Esophagus muscularis mucosa (tissue), 4 donors: ENCODE measurements at regions not wholly inside any gene's neighbourhood (a gene's known extent, or its start where the extent isn't known, plus 50 kb on each side); places are given as distances from the start of the nearest gene placed in this dataset.

Source experiments
- DNase-seq: peaks from one replicate; pipeline ENCODE4 v3.0.0-alpha.2; 2017; ENCODE audit errors: extremely low spot score
- H3K27ac ChIP-seq, 4 donors: fragments of 200-600 bp; sonication (generic); replicated peaks in 1 of 4; 1 replicate in 3 of 4; 2 replicates in 1 of 4; pipeline ENCODE4 v1.5.1; 2016 to 2019; ENCODE audit warnings: mild to moderate bottlenecking in 1 of 4
- H3K27me3 ChIP-seq, 4 donors: fragments of 200-600 bp; sonication (generic); one replicate each; pipeline versions ENCODE4 v1.5.1 to v1.6.0; 2016 to 2019
- H3K36me3 ChIP-seq, 4 donors: fragments of 200-600 bp; sonication (generic); one replicate each; pipeline ENCODE4 v1.5.1; 2016 to 2019
- H3K4me1 ChIP-seq, 4 donors: fragments of 200-600 bp; sonication (generic); one replicate each; pipeline ENCODE4 v1.5.1; 2016 to 2019
- H3K4me3 ChIP-seq, 4 donors: fragments of 200-600 bp; sonication (generic); 1 replicate in 2 of 4; 2 replicates in 2 of 4; pipeline ENCODE4 v1.5.1; 2016 to 2019; ENCODE audit warnings: mild to moderate bottlenecking in 4 of 4, moderate library complexity in 1 of 4
- H3K9me3 ChIP-seq, 4 donors: fragments of 200-600 bp; sonication (generic); 1 replicate in 3 of 4; 2 replicates in 1 of 4; pipeline ENCODE4 v1.5.1; 2016 to 2019
- EP300 ChIP-seq: sonication (generic); formaldehyde crosslinking; IDR thresholded peaks from one replicate; pipeline ENCODE4 v1.6.1; 2017; ENCODE audit warnings: antibody characterized with exemption
- POLR2A ChIP-seq: fragments of 450-650 bp; IDR thresholded peaks from one replicate; pipeline ENCODE4 v1.6.1; 2017; ENCODE audit warnings: antibody characterized with exemption, moderate library complexity, mild to moderate bottlenecking, low read depth
- POLR2AphosphoS5 ChIP-seq, 2 donors: sonication (generic); formaldehyde crosslinking; IDR thresholded peaks; one replicate each; pipeline ENCODE4 v1.6.1; 2017; ENCODE audit warnings: antibody characterized with exemption in 2 of 2
- WGBS: methylation state at CpG from one replicate; pipeline ENCODE4 v1.1.5; 2018; 5-methylcytosine and 5-hydroxymethylcytosine counted together
- intact Hi-C: fragments of 100-400 bp; cut with DNase I; formaldehyde crosslinking; loops from one replicate; pipeline ENCODE4 v1.15.1; 2023
- TF ChIP-seq, protein P1 (sequence below), 3 experiments: fragments of 200-600 bp in 2 of 3; fragments of 450-650 bp in 1 of 3; sonication (generic) in 2 of 3; IDR thresholded peaks; one replicate each; pipeline ENCODE4 v1.5.1; 2017 to 2019; ENCODE audit warnings: antibody characterized with exemption in 3 of 3, mild to moderate bottlenecking in 2 of 3, moderate library complexity in 1 of 3

DNA sequence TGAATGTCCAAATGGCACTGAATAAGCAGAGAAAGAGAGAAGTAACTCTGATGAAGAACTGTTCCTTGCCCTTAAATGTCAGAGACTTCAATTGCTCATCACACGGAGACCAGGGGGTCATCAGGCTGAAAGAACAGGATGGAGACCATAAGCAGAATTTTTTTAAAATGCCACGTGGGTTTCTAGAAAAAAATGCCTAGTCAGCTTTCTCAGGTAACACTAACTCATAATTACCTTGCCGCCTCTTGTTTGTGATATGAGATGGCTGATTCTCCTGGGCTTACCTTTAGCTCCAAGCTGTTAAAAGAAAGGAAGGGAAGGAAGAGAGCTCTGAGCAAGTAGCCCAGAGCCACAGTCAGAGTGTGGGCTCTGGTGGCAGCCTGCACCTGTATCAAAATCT, 372.0 kb downstream of the GPAM start:
- no peak overlapping the region for H3K27ac ChIP-seq
- intact Hi-C loops = no loop called here
- no peak for DNase-seq
- WGBS = 71% methylated on average over 3 of the region's 3 CpGs
- H3K9me3 ChIP-seq = no peaks in the 10 kb centered on the region
- no peak for TF ChIP-seq POLR2A
- no peak for TF ChIP-seq EP300
- TF ChIP-seq POLR2AphosphoS5 (IDR thresholded peaks at IDR 0.05) = no peak
- TF ChIP-seq, protein P1, sequence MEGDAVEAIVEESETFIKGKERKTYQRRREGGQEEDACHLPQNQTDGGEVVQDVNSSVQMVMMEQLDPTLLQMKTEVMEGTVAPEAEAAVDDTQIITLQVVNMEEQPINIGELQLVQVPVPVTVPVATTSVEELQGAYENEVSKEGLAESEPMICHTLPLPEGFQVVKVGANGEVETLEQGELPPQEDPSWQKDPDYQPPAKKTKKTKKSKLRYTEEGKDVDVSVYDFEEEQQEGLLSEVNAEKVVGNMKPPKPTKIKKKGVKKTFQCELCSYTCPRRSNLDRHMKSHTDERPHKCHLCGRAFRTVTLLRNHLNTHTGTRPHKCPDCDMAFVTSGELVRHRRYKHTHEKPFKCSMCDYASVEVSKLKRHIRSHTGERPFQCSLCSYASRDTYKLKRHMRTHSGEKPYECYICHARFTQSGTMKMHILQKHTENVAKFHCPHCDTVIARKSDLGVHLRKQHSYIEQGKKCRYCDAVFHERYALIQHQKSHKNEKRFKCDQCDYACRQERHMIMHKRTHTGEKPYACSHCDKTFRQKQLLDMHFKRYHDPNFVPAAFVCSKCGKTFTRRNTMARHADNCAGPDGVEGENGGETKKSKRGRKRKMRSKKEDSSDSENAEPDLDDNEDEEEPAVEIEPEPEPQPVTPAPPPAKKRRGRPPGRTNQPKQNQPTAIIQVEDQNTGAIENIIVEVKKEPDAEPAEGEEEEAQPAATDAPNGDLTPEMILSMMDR (IDR thresholded peaks at IDR 0.05) = no peak
- no peak overlapping the region for H3K4me3 ChIP-seq
- H3K27me3 ChIP-seq = no peaks in the 10 kb centered on the region
- H3K36me3 ChIP-seq = no peaks in the 10 kb centered on the region
- H3K4me1 ChIP-seq = no peaks in the 10 kb centered on the region

DNA sequence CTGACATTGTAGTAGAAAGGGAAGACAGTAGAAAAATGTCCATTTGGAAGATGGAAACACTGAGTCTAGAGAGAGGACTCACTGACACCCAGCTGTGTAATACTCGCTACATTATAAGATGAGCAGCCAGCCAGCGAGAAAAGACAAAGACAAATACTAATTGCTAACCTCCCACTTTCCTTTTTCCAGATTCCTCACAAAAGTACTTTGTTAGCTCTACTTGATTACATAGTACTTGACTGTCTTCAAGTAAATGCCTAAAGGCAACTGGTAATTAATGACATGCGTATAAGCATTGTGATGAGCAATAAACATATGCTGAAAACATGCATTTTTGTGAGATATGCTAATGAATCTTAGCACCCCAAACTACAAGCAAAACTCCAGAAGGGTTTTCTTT, 363.1 kb downstream of the GPAM start:
- DNase-seq = no peak
- Histone ChIP-seq H3K27me3 (no peaks in the 10 kb centered on the region), H3K4me3 (no peak overlapping the region), H3K4me1 (no peaks in the 10 kb centered on the region), H3K9me3 (no peaks in the 10 kb centered on the region), H3K27ac (no peak overlapping the region), H3K36me3 (no peaks in the 10 kb centered on the region)
- no peak for TF ChIP-seq EP300
- TF ChIP-seq POLR2AphosphoS5 (IDR thresholded peaks at IDR 0.05) = no peak
- TF ChIP-seq, protein P1 (IDR thresholded peaks at IDR 0.05) = no peak
- no peak for TF ChIP-seq POLR2A
- WGBS = 100% methylated on average over 3 of the region's 3 CpGs
- intact Hi-C loops = no loop called here

DNA sequence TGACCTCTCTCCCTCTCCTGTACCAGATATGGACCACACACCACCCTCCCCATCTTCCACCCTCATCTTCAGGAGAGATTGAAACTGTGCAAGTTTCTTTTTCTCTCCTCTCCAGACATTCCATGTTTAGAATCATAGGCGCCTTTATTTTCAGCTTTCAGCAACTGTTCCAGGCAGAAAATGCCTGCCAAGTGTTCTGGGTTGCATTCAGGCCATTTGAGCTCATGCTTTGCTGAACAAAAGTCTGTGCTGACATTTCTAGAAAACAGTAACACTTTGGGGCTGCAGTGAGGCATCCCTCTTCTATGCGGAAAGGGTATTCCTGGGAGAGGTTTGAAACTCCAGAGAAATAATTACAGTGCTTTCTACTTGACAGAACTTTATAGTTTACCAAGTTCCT, 361.7 kb downstream of the GPAM start:
- TF ChIP-seq EP300 = no peak
- TF ChIP-seq, protein P1 (IDR thresholded peaks at IDR 0.05) = no peak
- TF ChIP-seq POLR2A = no peak
- TF ChIP-seq POLR2AphosphoS5 (IDR thresholded peaks at IDR 0.05) = no peak
- intact Hi-C loops = no loop called here
- WGBS = 76% methylated on average over 2 of the region's 2 CpGs
- H3K36me3 ChIP-seq = no peaks in the 10 kb centered on the region
- peak; percentile 47 for DNase-seq
- no peaks in the 10 kb centered on the region for H3K27me3 ChIP-seq
- no peak overlapping the region for H3K4me3 ChIP-seq
- H3K9me3 ChIP-seq = no peaks in the 10 kb centered on the region
- H3K4me1 ChIP-seq = no peaks in the 10 kb centered on the region
- H3K27ac ChIP-seq = no peak overlapping the region

DNA sequence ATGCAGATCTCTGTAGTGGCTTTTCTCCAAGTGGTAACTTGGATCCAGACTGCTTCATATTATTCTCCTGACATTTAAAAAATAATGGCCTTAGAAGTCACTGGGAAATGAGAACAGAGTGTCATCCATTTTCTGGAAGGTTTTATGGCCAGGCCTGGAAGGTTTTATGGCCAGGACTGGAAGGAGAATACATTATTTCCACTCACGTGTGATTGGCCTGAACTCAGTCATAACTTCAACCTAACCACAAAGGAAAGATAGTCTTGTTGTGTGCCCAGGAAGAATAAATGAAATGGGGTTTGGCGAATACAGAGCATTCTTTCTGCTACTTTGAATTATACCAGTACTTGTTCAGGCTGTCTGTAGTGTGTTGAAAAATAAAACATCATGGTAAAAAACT, 360.9 kb downstream of the GPAM start:
- H3K27ac ChIP-seq = no peak overlapping the region
- no peaks in the 10 kb centered on the region for H3K36me3 ChIP-seq
- H3K4me3 ChIP-seq = no peak overlapping the region
- intact Hi-C loops = no loop called here
- no peak for TF ChIP-seq EP300
- TF ChIP-seq, protein P1 (IDR thresholded peaks at IDR 0.05) = no peak
- TF ChIP-seq POLR2A = no peak
- TF ChIP-seq POLR2AphosphoS5 (IDR thresholded peaks at IDR 0.05) = no peak
- WGBS = 54% methylated on average over 2 of the region's 2 CpGs
- no peaks in the 10 kb centered on the region for H3K9me3 ChIP-seq
- no peaks in the 10 kb centered on the region for H3K27me3 ChIP-seq
- no peaks in the 10 kb centered on the region for H3K4me1 ChIP-seq
- DNase-seq = peak; percentile 39

DNA sequence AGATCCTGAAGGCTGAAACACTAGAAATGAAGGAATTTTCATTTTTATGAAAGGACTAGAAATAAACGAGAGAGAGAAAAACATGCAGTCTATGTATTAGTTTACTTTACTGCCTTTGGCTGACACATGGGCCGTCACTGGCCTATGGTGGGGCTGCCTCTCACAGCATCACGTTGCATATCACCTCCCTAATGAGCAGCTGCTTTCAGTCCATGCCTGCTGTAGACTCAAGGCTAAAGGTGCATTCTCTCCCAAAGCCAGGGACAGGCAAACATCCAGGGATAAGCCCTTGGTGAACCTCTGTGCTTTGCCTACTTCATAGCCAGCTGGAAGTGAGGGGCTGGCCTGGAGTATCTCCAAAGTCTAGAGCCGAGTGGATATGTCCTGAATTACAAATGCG, 359.4 kb downstream of the GPAM start:
- intact Hi-C loops = no loop called here
- TF ChIP-seq EP300 = no peak
- TF ChIP-seq, protein P1 (IDR thresholded peaks at IDR 0.05) = no peak
- no peak for TF ChIP-seq POLR2A
- TF ChIP-seq POLR2AphosphoS5 (IDR thresholded peaks at IDR 0.05) = no peak
- H3K27me3 ChIP-seq = no peaks in the 10 kb centered on the region
- no peaks in the 10 kb centered on the region for H3K4me1 ChIP-seq
- peak; percentile 78 for DNase-seq
- H3K4me3 ChIP-seq = no peak overlapping the region
- no peaks in the 10 kb centered on the region for H3K9me3 ChIP-seq
- H3K36me3 ChIP-seq = no peaks in the 10 kb centered on the region
- 44% methylated on average over 5 of the region's 5 CpGs for WGBS
- no peak overlapping the region for H3K27ac ChIP-seq
